ENCODE measurements at regions not wholly inside any gene's neighbourhood (a gene's known extent, or its start where the extent isn't known, plus 50 kb on each side); places are given as distances from the start of the nearest gene placed in this dataset.

GRCh38 chr6:14797875-14798593, 447.8 kb upstream of the JARID2 start:
- in situ Hi-C loops (cut with MboI): no loop called here
- no peak overlapping the region for H3K4me2 ChIP-seq (ENCODE audit: control insufficient read depth, insufficient read depth)
- H3K27me3 ChIP-seq (replicated peaks in 1 of 2; ENCODE audit: control insufficient read depth in 2 of 2, insufficient read depth in 2 of 2, low read length in 1 of 2): no peaks in the 10 kb centered on the region
- FAIRE-seq: no peak
- ChIA-PET SMC1A (ENCODE audit: uncharacterized antibody, unreplicated experiment) (interaction anchor here (0.7 kb wide), 1 partner anchor 14 kb away, joined by 3 read pairs; no protein-coding TSS in a partner anchor), CTCF (no interaction called here), RAD21 (ENCODE audit: unreplicated experiment) (interaction anchor here (0.9 kb wide), 1 partner anchor 50 kb away, joined by 3 read pairs; no protein-coding TSS in a partner anchor), POLR2A (no interaction called here)
- no peak for ATAC-seq
- TF ChIP-seq RFX5 (IDR thresholded peaks at IDR 0.05; ENCODE audit: low read depth, low read length): no peak
- H3K4me3 ChIP-seq: no peak overlapping the region
- no peaks in the 10 kb centered on the region for H3K4me1 ChIP-seq (ENCODE audit: control insufficient read depth, insufficient read depth, low read length)
- no peak overlapping the region for H2AFZ ChIP-seq (ENCODE audit: control insufficient read depth, low read depth, low read length)
- no peak for DNase-seq (ENCODE audit: low read depth, low spot score)
- no peaks in the 10 kb centered on the region for H3K36me3 ChIP-seq (ENCODE audit: control insufficient read depth in 2 of 2, insufficient read depth in 2 of 2, low read length in 1 of 2)
- intact Hi-C loops (cut with micrococcal nuclease; ENCODE audit: unreplicated experiment): no loop called here
- no peaks in the 10 kb centered on the region for H3K79me2 ChIP-seq (ENCODE audit: control insufficient read depth, insufficient read depth, low read length)
- no peak overlapping the region for H3K9ac ChIP-seq (ENCODE audit: control insufficient read depth, insufficient read depth, low read length)
- BruUV-seq (replicated peaks): no TSS peak
- H4K20me1 ChIP-seq (ENCODE audit: control insufficient read depth, insufficient read depth): no peaks in the 10 kb centered on the region
- H3K9me3 ChIP-seq (replicated peaks; ENCODE audit: control insufficient read depth, insufficient read depth, low read length): no peaks in the 10 kb centered on the region; the same call in 2 of the 3 replicates
- no peak overlapping the region for H3K27ac ChIP-seq (ENCODE audit: control insufficient read depth, insufficient read depth)

DNA sequence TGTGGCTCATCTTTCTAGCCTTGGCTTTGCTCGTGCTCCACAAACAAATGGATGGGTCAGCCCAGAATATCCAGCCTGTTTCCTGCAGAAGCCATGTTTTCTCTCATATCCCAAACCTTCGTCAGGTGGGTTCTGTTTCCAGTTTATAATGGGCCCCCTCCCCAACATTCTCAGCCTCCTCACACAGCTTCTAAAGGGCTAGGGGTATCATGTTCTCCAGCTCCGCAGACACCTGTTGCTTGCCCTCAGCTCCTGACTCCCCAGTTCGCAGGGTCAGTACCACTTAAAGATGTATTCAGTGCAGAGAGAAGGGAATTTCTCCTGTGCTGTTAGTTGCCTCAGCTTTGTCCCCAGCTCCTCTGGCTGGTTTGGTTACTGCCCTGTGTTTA, 447.3 kb upstream of the JARID2 start:
- H3K36me3 ChIP-seq (ENCODE audit: control insufficient read depth in 2 of 2, insufficient read depth in 2 of 2, low read length in 1 of 2): no peaks in the 10 kb centered on the region
- in situ Hi-C loops (cut with MboI) (no loop called here), intact Hi-C loops (cut with micrococcal nuclease; ENCODE audit: unreplicated experiment) (no loop called here)
- DNase-seq (ENCODE audit: low read depth, low spot score): no peak
- no peak overlapping the region for H3K4me2 ChIP-seq (ENCODE audit: control insufficient read depth, insufficient read depth)
- TF ChIP-seq NFYA (IDR thresholded peaks at IDR 0.05; ENCODE audit: borderline replicate concordance, low read depth, low read length) (no peak), SIX5 (IDR thresholded peaks at IDR 0.05; ENCODE audit: low read depth, low read length, severe bottlenecking) (no peak), NR2C1 (IDR thresholded peaks at IDR 0.05) (no peak), HDAC2 (IDR thresholded peaks at IDR 0.05) (no peak)
- ATAC-seq: no peak
- RAD21 ChIA-PET (ENCODE audit: unreplicated experiment): interaction anchor here (0.9 kb wide), 1 partner anchor 50 kb away, joined by 3 read pairs; no protein-coding TSS in a partner anchor
- SMC1A ChIA-PET (ENCODE audit: uncharacterized antibody, unreplicated experiment): interaction anchor here (0.7 to 2.0 kb wide), 2 partner anchors 11 to 14 kb away, joined by 3 to 4 read pairs; no protein-coding TSS in a partner anchor
- CTCF ChIA-PET: no interaction called here
- H3K4me3 ChIP-seq: no peak overlapping the region
- WGBS (ENCODE audit: insufficient coverage, insufficient replicate concordance, low lambda C conversion rate, missing lambda C conversion rate): 59% methylated on average over 4 of the region's 4 CpGs
- H3K79me2 ChIP-seq (ENCODE audit: control insufficient read depth, insufficient read depth, low read length): no peaks in the 10 kb centered on the region
- no peaks in the 10 kb centered on the region; the same call in 2 of the 3 replicates for H3K9me3 ChIP-seq (replicated peaks; ENCODE audit: control insufficient read depth, insufficient read depth, low read length)
- no peak overlapping the region for H2AFZ ChIP-seq (ENCODE audit: control insufficient read depth, low read depth, low read length)
- no peak for FAIRE-seq
- no peaks in the 10 kb centered on the region for H4K20me1 ChIP-seq (ENCODE audit: control insufficient read depth, insufficient read depth)
- POLR2A ChIA-PET: no interaction called here
- no peak overlapping the region for H3K27ac ChIP-seq (ENCODE audit: control insufficient read depth, insufficient read depth)
- BruUV-seq (replicated peaks): no TSS peak
- H3K27me3 ChIP-seq (replicated peaks in 1 of 2; ENCODE audit: control insufficient read depth in 2 of 2, insufficient read depth in 2 of 2, low read length in 1 of 2): no peaks in the 10 kb centered on the region
- H3K4me1 ChIP-seq (ENCODE audit: control insufficient read depth, insufficient read depth, low read length): no peaks in the 10 kb centered on the region
- no peak overlapping the region for H3K9ac ChIP-seq (ENCODE audit: control insufficient read depth, insufficient read depth, low read length)

All from GM12878 (cell line).